Bronchial epithelial cell (primary cell): ENCODE measurements at regions not wholly inside any gene's neighbourhood (a gene's known extent, or its start where the extent isn't known, plus 50 kb on each side); places are given as distances from the start of the nearest gene placed in this dataset.
"Not testable (repeated sequence)": the region's sequence is repeated elsewhere in the genome, so short reads cannot be mapped to it uniquely, and the experiment has no call there.

Source experiments
- DNase-seq: peaks from one replicate; pipeline ENCODE4 v3.0.0-alpha.2; 2010; ENCODE audit warnings: low read depth
- FAIRE-seq: peaks from 2 replicates; lab custom pipeline; 2011; peaks lifted over from hg19 to GRCh38; lab: Jason Lieb, UNC
- H3K27me3 ChIP-seq: 2 replicates; pipeline ENCODE4 v1.5.1; 2011; ENCODE audit warnings: low read length; ENCODE audit not compliant: control insufficient read depth, insufficient read depth
- H3K36me3 ChIP-seq: 2 replicates; pipeline ENCODE4 v1.5.1; 2011; ENCODE audit warnings: low read length; ENCODE audit not compliant: control insufficient read depth, insufficient read depth
- H3K4me3 ChIP-seq: 2 replicates; pipeline ENCODE4 v1.5.1; 2011; ENCODE audit warnings: mild to moderate bottlenecking, low read depth, low read length, control low read depth
- CTCF ChIP-seq: IDR thresholded peaks from 2 replicates; pipeline ENCODE4 v1.5.1; 2011; ENCODE audit warnings: mild to moderate bottlenecking, moderate library complexity, low read length, control low read depth, inconsistent platforms; ENCODE audit not compliant: insufficient read depth, severe bottlenecking

- DNase-seq (no peak), FAIRE-seq (no peak)
- Histone ChIP-seq H3K36me3 (no peaks in the 10 kb centered on the region), H3K27me3 (no peaks in the 10 kb centered on the region), H3K4me3 (no peak overlapping the region)
- TF ChIP-seq CTCF, result no peak
Measured at GRCh38 chr7:42720991-42721796, 190.7 kb downstream of the C7orf25 start.

- Histone ChIP-seq H3K4me3 (no peak overlapping the region), H3K36me3 (no peaks in the 10 kb centered on the region), H3K27me3 (no peaks in the 10 kb centered on the region)
- no peak for TF ChIP-seq CTCF
- DNase-seq (no peak), FAIRE-seq (no peak)
Measured at GRCh38 chr7:42720012-42720411, 191.9 kb downstream of the C7orf25 start.

- H3K4me3 ChIP-seq, DNase-seq, FAIRE-seq, H3K36me3 ChIP-seq, H3K27me3 ChIP-seq: not testable (repeated sequence)
Measured at GRCh38 chr7:42718466-42718865, 193.4 kb downstream of the C7orf25 start.

GRCh38 chr7:42714356-42714755, 197.5 kb downstream of the C7orf25 start:
- Histone ChIP-seq H3K36me3 (no peaks in the 10 kb centered on the region), H3K4me3 (no peak overlapping the region), H3K27me3 (no peaks in the 10 kb centered on the region)
- FAIRE-seq (peak; percentile 28), DNase-seq (no peak)
- TF ChIP-seq CTCF, result no peak

- no peak for TF ChIP-seq CTCF
- FAIRE-seq, result no peak
- H3K4me3 ChIP-seq, result no peak overlapping the region
- H3K27me3 ChIP-seq, result no peaks in the 10 kb centered on the region
- no peaks in the 10 kb centered on the region for H3K36me3 ChIP-seq
- DNase-seq, result no peak
Measured at GRCh38 chr7:42709284-42709683, 202.6 kb downstream of the C7orf25 start.

- TF ChIP-seq CTCF, result no peak
- no peak for FAIRE-seq
- H3K27me3 ChIP-seq, result no peaks in the 10 kb centered on the region
- no peak for DNase-seq
- no peaks in the 10 kb centered on the region for H3K36me3 ChIP-seq
- no peak overlapping the region for H3K4me3 ChIP-seq
Measured at GRCh38 chr7:42704710-42705109, 207.2 kb downstream of the C7orf25 start.
